Activated CD4-positive, alpha-beta T cell treated with anti-CD3 and anti-CD28 coated beads, Interleukin-2, amount 10 ng/mL, durations not matched to agents 24 days and 14 days (primary cell): ENCODE measurements at regions not wholly inside any gene's neighbourhood (a gene's known extent, or its start where the extent isn't known, plus 50 kb on each side); places are given as distances from the start of the nearest gene placed in this dataset.

ENCODE experiments used
- DNase-seq: peaks from one replicate; pipeline ENCODE4 v3.0.0; 2022
- H3K27ac Mint-ChIP-seq: one replicate; pipeline ENCODE4 v1.8.0; 2022; ENCODE audit warnings: mild to moderate bottlenecking, mixed read lengths
- H3K27me3 Mint-ChIP-seq: one replicate; pipeline ENCODE4 v1.8.0; 2022; ENCODE audit warnings: mixed read lengths
- H3K36me3 Mint-ChIP-seq: one replicate; pipeline ENCODE4 v1.8.0; 2022; ENCODE audit warnings: low read depth, mild to moderate bottlenecking, mixed read lengths
- H3K4me1 Mint-ChIP-seq: one replicate; pipeline ENCODE4 v1.8.0; 2021; ENCODE audit warnings: mixed read lengths
- H3K4me3 Mint-ChIP-seq: one replicate; pipeline ENCODE4 v1.8.0; 2022; ENCODE audit warnings: mild to moderate bottlenecking, moderate library complexity, mixed read lengths
- H3K9me3 Mint-ChIP-seq: one replicate; pipeline ENCODE4 v1.8.0; 2021; ENCODE audit warnings: mixed read lengths
- intact Hi-C: fragments of 100-400 bp; cut with micrococcal nuclease; formaldehyde crosslinking; loops from one replicate; pipeline ENCODE4 v1.15.1; 2023

DNA sequence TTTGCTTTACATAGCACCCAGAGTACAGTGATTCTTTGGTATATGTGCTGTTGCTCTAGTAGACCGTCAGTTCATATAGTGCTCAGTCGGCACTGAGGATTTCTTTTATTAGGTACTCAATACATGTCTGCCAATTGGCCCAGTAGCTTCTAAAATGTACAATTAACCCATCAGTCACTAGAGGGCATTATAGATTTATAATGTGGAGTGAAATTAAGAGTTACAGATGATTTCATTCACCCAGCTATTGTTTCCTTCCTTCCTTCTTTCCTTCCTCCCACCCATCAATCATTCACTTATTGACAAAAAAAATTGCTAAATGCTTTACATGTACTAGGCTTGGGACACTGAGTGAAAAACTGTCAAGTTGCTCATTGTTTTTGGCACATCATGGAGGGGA, 263.6 kb upstream of the USP24 start:
- Mint-ChIP-seq H3K27ac (no peak overlapping the region), H3K27me3 (peaks cover 8% of the 10 kb centered on the region), H3K4me1 (no peaks in the 10 kb centered on the region), H3K9me3 (no peaks in the 10 kb centered on the region), H3K36me3 (no peaks in the 10 kb centered on the region), H3K4me3 (no peak overlapping the region)
- intact Hi-C loops: no loop called here
- DNase-seq: no peak

GRCh38 chr1:55477953-55478352, 262.8 kb upstream of the USP24 start:
- Mint-ChIP-seq H3K9me3 (no peaks in the 10 kb centered on the region), H3K4me3 (no peak overlapping the region), H3K27me3 (peaks cover 10% of the 10 kb centered on the region), H3K27ac (no peak overlapping the region), H3K36me3 (no peaks in the 10 kb centered on the region), H3K4me1 (no peaks in the 10 kb centered on the region)
- DNase-seq: no peak
- intact Hi-C loops: no loop called here

DNA sequence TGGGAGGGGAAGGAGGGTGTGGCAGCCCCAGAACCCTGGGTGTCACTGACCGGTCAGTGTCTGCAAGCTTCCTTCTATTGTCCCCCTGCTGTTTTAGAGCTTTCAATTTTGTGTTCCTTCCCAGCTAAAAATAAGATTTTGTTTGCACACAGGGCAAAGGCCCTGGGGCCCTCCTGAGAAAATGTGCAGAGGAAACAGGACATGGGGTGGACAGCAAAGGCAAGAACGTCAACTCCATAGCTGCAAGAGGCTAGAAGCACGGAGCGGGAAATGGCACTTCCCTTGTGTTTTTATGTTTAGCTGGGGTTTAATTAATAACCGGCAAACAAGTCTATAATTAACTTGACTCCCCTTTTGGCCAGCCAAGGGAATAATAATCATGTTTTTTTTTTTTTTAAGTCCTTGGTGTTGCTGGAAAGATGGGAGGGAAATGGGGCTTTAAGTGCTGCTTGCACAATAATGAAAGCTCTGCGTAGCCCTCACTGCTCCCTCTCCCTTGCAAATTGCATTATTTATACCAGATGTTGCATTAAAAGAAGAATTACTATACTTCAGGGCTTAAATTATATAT, 261.4 kb upstream of the USP24 start:
- intact Hi-C loops: no loop called here
- Mint-ChIP-seq H3K36me3 (no peaks in the 10 kb centered on the region), H3K9me3 (no peaks in the 10 kb centered on the region), H3K4me1 (no peaks in the 10 kb centered on the region), H3K27me3 (peaks cover 8% of the 10 kb centered on the region), H3K4me3 (no peak overlapping the region), H3K27ac (no peak overlapping the region)
- no peak for DNase-seq

DNA sequence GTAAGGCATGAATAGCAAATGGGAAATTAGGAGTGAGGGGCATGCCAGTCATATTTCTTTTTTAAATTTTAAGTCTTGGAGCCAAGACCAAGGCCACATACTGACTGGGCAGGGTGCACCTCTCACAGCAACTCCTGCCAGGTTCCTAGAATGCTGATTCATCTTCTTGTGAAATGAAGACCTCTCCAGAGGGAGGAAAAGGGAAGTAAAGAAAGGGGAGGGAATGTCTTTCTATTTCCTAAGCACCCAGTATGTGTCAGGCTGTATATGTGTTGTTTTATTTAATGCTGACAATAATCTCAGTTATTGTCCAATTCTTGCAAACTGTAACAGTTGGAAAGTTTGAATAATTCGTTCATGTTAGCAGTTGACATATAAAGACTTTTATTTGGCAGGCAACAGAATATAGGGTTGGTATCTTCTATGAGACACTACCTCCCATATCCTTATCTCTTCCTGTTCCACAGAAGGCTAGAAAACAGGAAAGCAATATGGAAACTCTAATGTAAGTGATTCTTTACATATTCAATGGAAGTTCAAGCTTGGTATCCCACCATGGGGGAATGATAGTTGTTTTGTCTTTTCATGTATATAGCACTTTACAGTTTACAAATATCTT, 259.1 kb upstream of the USP24 start:
- no peaks in the 10 kb centered on the region for H3K36me3 Mint-ChIP-seq
- no peaks in the 10 kb centered on the region for H3K4me1 Mint-ChIP-seq
- H3K27ac Mint-ChIP-seq: no peak overlapping the region
- H3K4me3 Mint-ChIP-seq: no peak overlapping the region
- DNase-seq: no peak
- H3K9me3 Mint-ChIP-seq: no peaks in the 10 kb centered on the region
- peaks cover 8% of the 10 kb centered on the region for H3K27me3 Mint-ChIP-seq
- intact Hi-C loops: no loop called here

- H3K36me3 Mint-ChIP-seq: no peaks in the 10 kb centered on the region
- H3K9me3 Mint-ChIP-seq: no peaks in the 10 kb centered on the region
- H3K4me3 Mint-ChIP-seq: no peak overlapping the region
- intact Hi-C loops: no loop called here
- DNase-seq: no peak
- H3K27ac Mint-ChIP-seq: no peak overlapping the region
- H3K4me1 Mint-ChIP-seq: no peaks in the 10 kb centered on the region
- H3K27me3 Mint-ChIP-seq: peaks cover 3% of the 10 kb centered on the region
These were observed 258.5 kb upstream of the USP24 start for GRCh38 chr1:55473661-55474060.

DNA sequence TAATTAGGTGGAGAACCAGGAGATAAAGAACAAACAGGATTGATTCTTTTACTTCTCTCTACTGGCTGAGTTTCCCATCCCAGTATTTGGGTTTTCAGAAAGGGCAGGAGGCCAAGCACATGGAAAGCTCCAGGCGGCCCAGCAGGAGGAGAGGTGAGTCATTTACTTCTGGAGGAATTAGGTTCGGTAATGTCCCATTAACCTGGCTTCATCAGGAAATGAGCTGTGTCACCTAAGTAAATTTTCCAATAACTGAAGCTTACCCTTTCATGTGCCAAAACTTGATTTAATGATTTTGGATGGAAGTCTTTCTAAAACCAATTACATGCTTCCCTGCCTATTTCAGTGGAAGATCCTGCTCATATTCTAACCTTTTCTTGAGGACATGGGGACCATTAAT, 257.6 kb upstream of the USP24 start:
- Mint-ChIP-seq H3K9me3 (no peaks in the 10 kb centered on the region), H3K4me1 (no peaks in the 10 kb centered on the region), H3K36me3 (no peaks in the 10 kb centered on the region), H3K27ac (no peak overlapping the region), H3K27me3 (peaks cover 3% of the 10 kb centered on the region), H3K4me3 (no peak overlapping the region)
- intact Hi-C loops: no loop called here
- DNase-seq: no peak

DNA sequence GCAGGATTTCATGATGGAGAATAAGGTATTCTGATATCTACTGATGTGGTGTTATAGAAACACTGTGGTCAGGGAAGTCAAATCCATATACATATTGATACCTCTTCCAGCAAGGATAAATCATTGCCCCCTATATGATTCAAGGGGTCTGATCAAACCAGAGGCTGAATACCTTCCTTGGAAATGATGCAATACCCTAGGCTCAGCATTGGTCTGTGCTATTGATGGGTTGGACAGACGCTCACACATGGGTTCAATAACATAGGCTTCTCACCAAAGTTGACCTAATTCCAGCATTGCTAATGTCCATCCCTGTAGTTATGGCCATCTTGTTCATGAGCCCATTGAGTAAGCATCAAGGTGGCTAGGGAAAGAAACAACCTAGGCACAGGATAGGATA, 257.0 kb upstream of the USP24 start:
- H3K36me3 Mint-ChIP-seq: no peaks in the 10 kb centered on the region
- peaks cover 3% of the 10 kb centered on the region for H3K27me3 Mint-ChIP-seq
- DNase-seq: no peak
- no peaks in the 10 kb centered on the region for H3K4me1 Mint-ChIP-seq
- intact Hi-C loops: no loop called here
- no peaks in the 10 kb centered on the region for H3K9me3 Mint-ChIP-seq
- no peak overlapping the region for H3K4me3 Mint-ChIP-seq
- H3K27ac Mint-ChIP-seq: no peak overlapping the region

DNA sequence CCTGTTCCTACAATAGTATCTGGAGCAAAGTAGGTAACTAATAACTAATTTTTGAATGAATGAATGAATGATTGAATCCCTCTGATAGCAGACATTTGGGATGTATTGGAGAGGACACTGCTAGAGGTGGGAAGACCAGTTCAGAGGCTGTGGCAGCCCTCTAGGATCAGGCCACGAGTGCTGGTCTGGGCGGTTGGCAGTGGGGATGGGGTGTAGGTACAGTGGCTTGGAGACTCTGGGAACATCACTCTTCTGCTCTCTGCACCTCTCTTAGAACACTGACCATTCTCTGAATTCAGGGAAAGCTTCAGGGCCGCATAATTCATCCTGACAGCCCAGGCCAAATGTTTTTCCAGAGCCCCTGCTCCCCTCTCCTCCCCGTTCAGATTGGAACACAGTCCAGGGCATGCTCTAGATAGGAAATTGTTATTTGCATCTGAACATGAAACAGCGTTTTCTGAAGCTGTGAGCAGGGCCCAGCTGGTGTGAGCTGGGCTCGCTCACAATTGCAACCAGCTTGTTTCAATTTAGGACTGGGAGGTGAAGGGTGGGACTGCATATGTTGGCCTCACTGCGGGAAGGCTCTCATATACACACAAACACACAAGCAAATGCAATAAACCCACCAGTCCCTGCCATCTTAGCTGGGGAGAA, 253.1 kb upstream of the USP24 start:
- peaks cover 3% of the 10 kb centered on the region for H3K27me3 Mint-ChIP-seq
- intact Hi-C loops: no loop called here
- H3K36me3 Mint-ChIP-seq: no peaks in the 10 kb centered on the region
- no peak overlapping the region for H3K4me3 Mint-ChIP-seq
- DNase-seq: no peak
- H3K4me1 Mint-ChIP-seq: no peaks in the 10 kb centered on the region
- H3K27ac Mint-ChIP-seq: no peak overlapping the region
- no peaks in the 10 kb centered on the region for H3K9me3 Mint-ChIP-seq

GRCh38 chr1:55466921-55467320, 251.8 kb upstream of the USP24 start:
- Mint-ChIP-seq H3K4me1 (no peaks in the 10 kb centered on the region), H3K27me3 (peaks cover 2% of the 10 kb centered on the region), H3K36me3 (no peaks in the 10 kb centered on the region), H3K27ac (no peak overlapping the region), H3K9me3 (no peaks in the 10 kb centered on the region), H3K4me3 (no peak overlapping the region)
- DNase-seq: no peak
- intact Hi-C loops: no loop called here

GRCh38 chr1:55466373-55466772, 251.2 kb upstream of the USP24 start:
- intact Hi-C loops: no loop called here
- no peak for DNase-seq
- no peak overlapping the region for H3K27ac Mint-ChIP-seq

DNA sequence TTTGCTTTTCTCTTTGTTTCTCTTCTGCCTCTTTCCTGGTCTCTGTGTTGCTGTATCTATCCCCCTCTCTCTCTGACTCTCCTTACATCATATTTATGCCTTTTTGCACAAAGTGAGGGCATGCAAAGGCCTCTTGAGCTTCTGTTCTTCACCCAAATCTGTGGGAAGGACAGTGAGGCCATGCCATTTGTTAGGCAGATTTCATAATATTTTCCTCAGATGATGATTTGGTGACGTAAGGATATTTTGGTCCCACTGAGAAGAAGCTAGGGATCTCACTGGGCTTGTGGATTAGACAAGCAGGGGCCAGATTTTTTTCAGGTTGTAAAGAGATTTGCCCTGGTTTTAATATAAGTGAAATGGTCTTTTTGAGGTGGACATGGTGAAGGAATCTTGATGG, 249.4 kb upstream of the USP24 start:
- intact Hi-C loops: no loop called here
- H3K9me3 Mint-ChIP-seq: peaks cover 4% of the 10 kb centered on the region
- no peaks in the 10 kb centered on the region for H3K36me3 Mint-ChIP-seq
- H3K27ac Mint-ChIP-seq: no peak overlapping the region
- no peak for DNase-seq
- no peak overlapping the region for H3K4me3 Mint-ChIP-seq
- H3K27me3 Mint-ChIP-seq: peaks cover 2% of the 10 kb centered on the region
- H3K4me1 Mint-ChIP-seq: no peaks in the 10 kb centered on the region

More at GRCh38 chr1:55466373-55466772, 251.2 kb upstream of the USP24 start:
- Mint-ChIP-seq H3K4me3 (no peak overlapping the region), H3K27me3 (peaks cover 2% of the 10 kb centered on the region), H3K4me1 (no peaks in the 10 kb centered on the region), H3K36me3 (no peaks in the 10 kb centered on the region), H3K9me3 (no peaks in the 10 kb centered on the region)

GRCh38 chr1:55463814-55464475, 248.8 kb upstream of the USP24 start:
- no peak for DNase-seq
- no peak overlapping the region for H3K4me3 Mint-ChIP-seq
- peaks cover 2% of the 10 kb centered on the region for H3K27me3 Mint-ChIP-seq
- no peaks in the 10 kb centered on the region for H3K36me3 Mint-ChIP-seq
- H3K9me3 Mint-ChIP-seq: peaks cover 4% of the 10 kb centered on the region
- no peak overlapping the region for H3K27ac Mint-ChIP-seq
- intact Hi-C loops: no loop called here
- H3K4me1 Mint-ChIP-seq: no peaks in the 10 kb centered on the region

DNA sequence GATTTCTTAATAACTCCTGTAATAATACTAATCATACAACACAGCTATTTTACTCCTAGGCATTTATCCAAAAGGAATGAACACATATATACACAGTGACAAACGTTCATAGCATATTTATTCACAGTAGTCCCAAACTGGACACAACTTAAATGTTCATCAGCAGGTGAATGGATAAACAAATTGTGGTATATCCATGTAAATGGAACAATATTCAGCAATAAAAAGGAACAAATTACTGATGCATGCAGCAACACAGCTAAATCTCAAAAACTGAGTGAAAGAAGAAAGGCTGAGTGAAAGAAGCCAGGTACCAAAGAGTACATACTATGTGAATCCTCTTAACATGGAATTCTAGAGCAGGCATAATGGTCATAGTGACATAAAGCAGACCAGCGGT, 242.7 kb upstream of the USP24 start:
- Mint-ChIP-seq H3K4me1 (no peaks in the 10 kb centered on the region), H3K36me3 (no peaks in the 10 kb centered on the region), H3K9me3 (peaks cover 4% of the 10 kb centered on the region), H3K4me3 (no peak overlapping the region), H3K27ac (no peak overlapping the region), H3K27me3 (no peaks in the 10 kb centered on the region)
- intact Hi-C loops: no loop called here
- DNase-seq: no peak

GRCh38 chr1:55456971-55457370, 241.8 kb upstream of the USP24 start:
- Mint-ChIP-seq H3K27me3 (no peaks in the 10 kb centered on the region), H3K36me3 (no peaks in the 10 kb centered on the region), H3K4me3 (no peak overlapping the region), H3K9me3 (peaks cover 4% of the 10 kb centered on the region), H3K4me1 (no peaks in the 10 kb centered on the region), H3K27ac (no peak overlapping the region)
- no peak for DNase-seq
- intact Hi-C loops: no loop called here
